Pancreas (tissue), 10 donors: ENCODE measurements at regions not wholly inside any gene's neighbourhood (a gene's known extent, or its start where the extent isn't known, plus 50 kb on each side); places are given as distances from the start of the nearest gene placed in this dataset.

ENCODE experiments used
- ATAC-seq, 4 donors: fragments of 200-7000 bp; cut with Tn5 transposase; one replicate each; pipeline versions ENCODE4 v1.8.0 to v1.9.1; 2020; ENCODE audit warnings: mild to moderate bottlenecking in 4 of 4, moderate library complexity in 4 of 4
- DNase-seq, 6 donors: peaks; one replicate each; pipeline ENCODE4 v3.0.0-alpha.2; 2020
- FAIRE-seq: peaks from 2 replicates; lab custom pipeline; 2012; peaks lifted over from hg19 to GRCh38; lab: Jason Lieb, UNC
- H3K27ac ChIP-seq, 4 donors: fragments of 200-600 bp; sonication (generic); 1 replicate in 3 of 4; 2 replicates in 1 of 4; pipeline versions ENCODE4 v1.5.0 to v1.8.0; 2020
- H3K27me3 ChIP-seq, 4 donors: fragments of 200-600 bp; one replicate each; pipeline ENCODE4 v1.8.0; 2021
- H3K36me3 ChIP-seq, 3 donors: fragments of 200-600 bp; sonication (generic) in 1 of 3; one replicate each; pipeline versions ENCODE4 v1.5.0 to v1.8.0; 2020 to 2021
- H3K4me1 ChIP-seq, 3 donors: fragments of 200-600 bp; one replicate each; pipeline ENCODE4 v1.8.0; 2021
- H3K4me3 ChIP-seq, 4 donors: fragments of 200-600 bp; sonication (generic) in 2 of 4; one replicate each; pipeline versions ENCODE4 v1.5.0 to v1.8.0; 2020 to 2021
- H3K9me3 ChIP-seq, 4 donors: fragments of 200-600 bp; one replicate each; pipeline ENCODE4 v1.8.0; 2021
- CTCF ChIP-seq, 4 donors: fragments of 200-600 bp; sonication (generic) in 3 of 4; IDR thresholded peaks; one replicate each; pipeline versions ENCODE4 v1.5.0 to v1.8.0; 2021; ENCODE audit warnings: antibody characterized with exemption in 4 of 4
- WGBS, 2 donors: extraction: QIAGEN DNeasy Blood & Tissue Kit; methylation state at CpG; one replicate each; pipeline ENCODE4 v1.1.7; 2013; 5-methylcytosine and 5-hydroxymethylcytosine counted together
- intact Hi-C, 3 donors: fragments of 100-400 bp; cut with DNase I; formaldehyde crosslinking; loops; one replicate each; pipeline versions ENCODE4 v1.11.1 to v1.14.2; 2022
- donor health status: healthy with polysubstance abuse.
- donor health status: DM: no; HTN: no; CAD: no; lungs with moderate emphysema.
- donor health status: DM: no; HTN: no; CAD: no.
- donor health status: control.
- donor health status: control.
- donor health status: Bipolar disorder and iron deficiency.
- donor health status: DM: yes; HTN: yes; CAD: no.
- donor health status: DM: no; HTN: no; CAD: no.
- donor health status: DM: no; HTN: no; CAD: no.
- donor health status: DM: yes; HTN: yes; CAD: no.

- no peaks in the 10 kb centered on the region for H3K36me3 ChIP-seq
- ATAC-seq (no peak), DNase-seq (no peak), FAIRE-seq (no peak)
- H3K4me1 ChIP-seq, result no peaks in the 10 kb centered on the region
- no peaks in the 10 kb centered on the region for H3K27me3 ChIP-seq
- no peak overlapping the region for H3K27ac ChIP-seq
- no peak for TF ChIP-seq CTCF (IDR thresholded peaks at IDR 0.05)
- H3K4me3 ChIP-seq, result no peak overlapping the region
- intact Hi-C loops, result no loop called here
- no peaks in the 10 kb centered on the region for H3K9me3 ChIP-seq
- WGBS, 2 donors, result 72 to 74% methylated on average over 19 of the region's 19 CpGs
Observed at GRCh38 chr22:26798462-26799065, 141.2 kb downstream of the MIAT start.

DNA sequence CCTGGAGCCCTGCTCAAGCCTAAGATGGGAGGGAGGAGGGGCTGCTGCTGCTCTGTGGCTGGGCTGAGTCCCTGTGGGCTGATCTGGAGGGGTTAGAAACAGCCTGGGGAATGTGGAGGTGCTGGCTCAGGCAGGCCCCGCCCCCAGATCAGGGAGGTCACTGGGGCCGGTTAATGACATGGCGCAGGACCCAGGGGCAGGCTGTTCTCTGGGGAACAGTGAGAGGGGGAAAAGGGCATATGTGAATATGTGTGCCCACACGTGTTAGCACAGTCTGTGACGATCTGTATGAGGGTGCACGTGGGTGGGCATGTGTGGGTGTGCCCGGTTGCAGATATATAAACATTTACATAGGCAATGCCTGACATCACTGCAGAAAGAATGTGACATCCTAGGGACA lies 143.5 kb downstream of the MIAT start:
- Histone ChIP-seq H3K27me3 (no peaks in the 10 kb centered on the region), H3K9me3 (no peaks in the 10 kb centered on the region), H3K36me3 (no peaks in the 10 kb centered on the region), H3K27ac (no peak overlapping the region), H3K4me3 (no peak overlapping the region), H3K4me1 (no peaks in the 10 kb centered on the region)
- DNase-seq (no peak), FAIRE-seq (no peak), ATAC-seq (no peak)
- WGBS, 2 donors, result 59 to 64% methylated on average over 7 of the region's 7 CpGs
- intact Hi-C loops, result no loop called here
- no peak for TF ChIP-seq CTCF (IDR thresholded peaks at IDR 0.05)

GRCh38 chr22:26801449-26801848 lies 144.1 kb downstream of the MIAT start:
- no peaks in the 10 kb centered on the region for H3K9me3 ChIP-seq
- H3K36me3 ChIP-seq, result no peaks in the 10 kb centered on the region
- 69 to 73% methylated on average over 1 of the region's 1 CpG for WGBS, 2 donors
- no peak overlapping the region for H3K4me3 ChIP-seq
- no peak for ATAC-seq
- no peak for DNase-seq
- intact Hi-C loops, result no loop called here
- no peak for FAIRE-seq
- H3K27me3 ChIP-seq, result no peaks in the 10 kb centered on the region
- H3K27ac ChIP-seq, result no peak overlapping the region
- no peaks in the 10 kb centered on the region for H3K4me1 ChIP-seq
- no peak for TF ChIP-seq CTCF (IDR thresholded peaks at IDR 0.05)

GRCh38 chr22:26804315-26804714 lies 146.9 kb downstream of the MIAT start:
- TF ChIP-seq CTCF (IDR thresholded peaks at IDR 0.05), result no peak
- Histone ChIP-seq H3K4me1 (no peaks in the 10 kb centered on the region), H3K4me3 (no peak overlapping the region), H3K27ac (no peak overlapping the region), H3K9me3 (no peaks in the 10 kb centered on the region), H3K36me3 (no peaks in the 10 kb centered on the region), H3K27me3 (no peaks in the 10 kb centered on the region)
- DNase-seq, result no peak
- ATAC-seq, result no peak
- no peak for FAIRE-seq
- WGBS, 2 donors, result 77 to 81% methylated on average over 4 of the region's 4 CpGs
- intact Hi-C loops, result no loop called here

- no peaks in the 10 kb centered on the region for H3K36me3 ChIP-seq
- 49 to 65% methylated on average over 12 of the region's 12 CpGs for WGBS, 2 donors
- H3K4me3 ChIP-seq, result no peak overlapping the region
- FAIRE-seq, result no peak
- no peak for TF ChIP-seq CTCF (IDR thresholded peaks at IDR 0.05)
- no peak for DNase-seq
- no peak overlapping the region for H3K27ac ChIP-seq
- H3K4me1 ChIP-seq, result no peaks in the 10 kb centered on the region
- no peak for ATAC-seq
- intact Hi-C loops, result no loop called here
- H3K9me3 ChIP-seq, result no peaks in the 10 kb centered on the region
- no peaks in the 10 kb centered on the region for H3K27me3 ChIP-seq
Observed at GRCh38 chr22:26804911-26805539, 147.6 kb downstream of the MIAT start.
